DOHH2 (cell line): ENCODE measurements at regions not wholly inside any gene's neighbourhood (a gene's known extent, or its start where the extent isn't known, plus 50 kb on each side); places are given as distances from the start of the nearest gene placed in this dataset.

Experiments used
- H3F3A ChIP-seq: fragments of 200-600 bp; sonication (generic), shearing (Covaris generic); 2 replicates; pipeline ENCODE4 v1.6.0; 2016; ENCODE audit warnings: antibody characterized with exemption, mild to moderate bottlenecking; ENCODE audit not compliant: control insufficient read depth, insufficient read depth
- H3K27ac ChIP-seq: fragments of 200-600 bp; sonication (generic); 2 replicates; pipeline ENCODE4 v1.5.1; 2014; ENCODE audit warnings: low read depth, mild to moderate bottlenecking, low read length, moderate library complexity
- H3K27me3 ChIP-seq: fragments of 200-600 bp; sonication (generic); 2 replicates; pipeline ENCODE4 v1.6.1; 2014; ENCODE audit warnings: mild to moderate bottlenecking, low read length, mixed read lengths; ENCODE audit not compliant: control insufficient read depth
- H3K36me3 ChIP-seq: fragments of 200-600 bp; sonication (generic); 2 replicates; pipeline ENCODE4 v1.6.1; 2014; ENCODE audit warnings: mild to moderate bottlenecking, low read length, moderate library complexity, mixed read lengths; ENCODE audit not compliant: control insufficient read depth
- H3K4me1 ChIP-seq: fragments of 200-600 bp; sonication (generic); 2 replicates; pipeline ENCODE4 v1.6.1; 2014; ENCODE audit warnings: mild to moderate bottlenecking, low read length, mixed read lengths; ENCODE audit not compliant: control insufficient read depth
- H3K4me2 ChIP-seq: fragments of 200-600 bp; sonication (generic); 2 replicates; pipeline ENCODE4 v1.6.0; 2014; ENCODE audit warnings: mild to moderate bottlenecking, low read length, moderate library complexity
- H3K4me3 ChIP-seq: fragments of 200-600 bp; sonication (generic); 2 replicates; pipeline ENCODE4 v1.5.1; 2014; ENCODE audit warnings: mild to moderate bottlenecking, low read length, mixed read lengths
- H3K79me2 ChIP-seq: fragments of 200-600 bp; sonication (generic); 2 replicates; pipeline ENCODE4 v1.6.1; 2014; ENCODE audit warnings: mild to moderate bottlenecking, low read length, mixed read lengths; ENCODE audit not compliant: control insufficient read depth
- H3K9me2 ChIP-seq: fragments of 200-600 bp; sonication (generic); replicated peaks from 2 replicates; pipeline ENCODE4 v1.6.1; 2014; ENCODE audit warnings: mild to moderate bottlenecking, low read length, mixed read lengths; ENCODE audit not compliant: control insufficient read depth
- H3K9me3 ChIP-seq: fragments of 200-600 bp; sonication (generic); 2 replicates; pipeline ENCODE4 v1.6.1; 2014; ENCODE audit warnings: antibody characterized with exemption, low read length, mixed read lengths; ENCODE audit not compliant: control insufficient read depth, insufficient read depth
- H4K20me1 ChIP-seq: fragments of 200-600 bp; sonication (generic); 2 replicates; pipeline ENCODE4 v1.6.0; 2014; ENCODE audit warnings: low read depth, mild to moderate bottlenecking, antibody characterized with exemption, low read length, moderate library complexity; ENCODE audit not compliant: control insufficient read depth, insufficient read depth
- EZH2phosphoT487 ChIP-seq: fragments of 200-600 bp; sonication (generic); IDR thresholded peaks from 2 replicates; pipeline ENCODE4 v1.6.1; 2017; ENCODE audit warnings: borderline replicate concordance, mild to moderate bottlenecking, antibody characterized with exemption, low read length, moderate library complexity, mixed read lengths
- TF ChIP-seq, protein P1 (sequence below): fragments of 200-600 bp; sonication (generic); IDR thresholded peaks from one replicate; pipeline ENCODE4 v1.5.1; 2014; ENCODE audit warnings: antibody characterized with exemption, mild to moderate bottlenecking, low read depth, low read length; ENCODE audit not compliant: poor library complexity, severe bottlenecking

- no peaks in the 10 kb centered on the region for H3K27me3 ChIP-seq
Observed at GRCh38 chr6:4351520-4352321, 216.3 kb upstream of the ECI2 start.

GRCh38 chr6:4350567-4351519 is 215.5 kb upstream of the ECI2 start:
- Histone ChIP-seq H4K20me1 (no peaks in the 10 kb centered on the region), H3K4me3 (no peak overlapping the region), H3K27ac (no peak overlapping the region), H3K4me2 (no peak overlapping the region), H3K4me1 (no peaks in the 10 kb centered on the region), H3K79me2 (no peaks in the 10 kb centered on the region), H3K9me2 (no peaks in the 10 kb centered on the region), H3K9me3 (no peaks in the 10 kb centered on the region), H3K27me3 (no peaks in the 10 kb centered on the region), H3K36me3 (no peaks in the 10 kb centered on the region), H3F3A (no peaks in the 10 kb centered on the region)
- TF ChIP-seq, protein P1, sequence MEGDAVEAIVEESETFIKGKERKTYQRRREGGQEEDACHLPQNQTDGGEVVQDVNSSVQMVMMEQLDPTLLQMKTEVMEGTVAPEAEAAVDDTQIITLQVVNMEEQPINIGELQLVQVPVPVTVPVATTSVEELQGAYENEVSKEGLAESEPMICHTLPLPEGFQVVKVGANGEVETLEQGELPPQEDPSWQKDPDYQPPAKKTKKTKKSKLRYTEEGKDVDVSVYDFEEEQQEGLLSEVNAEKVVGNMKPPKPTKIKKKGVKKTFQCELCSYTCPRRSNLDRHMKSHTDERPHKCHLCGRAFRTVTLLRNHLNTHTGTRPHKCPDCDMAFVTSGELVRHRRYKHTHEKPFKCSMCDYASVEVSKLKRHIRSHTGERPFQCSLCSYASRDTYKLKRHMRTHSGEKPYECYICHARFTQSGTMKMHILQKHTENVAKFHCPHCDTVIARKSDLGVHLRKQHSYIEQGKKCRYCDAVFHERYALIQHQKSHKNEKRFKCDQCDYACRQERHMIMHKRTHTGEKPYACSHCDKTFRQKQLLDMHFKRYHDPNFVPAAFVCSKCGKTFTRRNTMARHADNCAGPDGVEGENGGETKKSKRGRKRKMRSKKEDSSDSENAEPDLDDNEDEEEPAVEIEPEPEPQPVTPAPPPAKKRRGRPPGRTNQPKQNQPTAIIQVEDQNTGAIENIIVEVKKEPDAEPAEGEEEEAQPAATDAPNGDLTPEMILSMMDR, result no peak
- TF ChIP-seq EZH2phosphoT487, result no peak

More at GRCh38 chr6:4351520-4352321, 216.3 kb upstream of the ECI2 start:
- H3K9me2 ChIP-seq, result no peaks in the 10 kb centered on the region
- no peaks in the 10 kb centered on the region for H3K79me2 ChIP-seq
- TF ChIP-seq, protein P1, result no peak
- no peak for TF ChIP-seq EZH2phosphoT487
- H3K4me3 ChIP-seq, result no peak overlapping the region
- no peaks in the 10 kb centered on the region for H3K4me1 ChIP-seq
- no peaks in the 10 kb centered on the region for H4K20me1 ChIP-seq
- H3K4me2 ChIP-seq, result no peak overlapping the region
- H3K27ac ChIP-seq, result no peak overlapping the region
- H3K36me3 ChIP-seq, result no peaks in the 10 kb centered on the region
- no peaks in the 10 kb centered on the region for H3K9me3 ChIP-seq
- no peaks in the 10 kb centered on the region for H3F3A ChIP-seq

DNA sequence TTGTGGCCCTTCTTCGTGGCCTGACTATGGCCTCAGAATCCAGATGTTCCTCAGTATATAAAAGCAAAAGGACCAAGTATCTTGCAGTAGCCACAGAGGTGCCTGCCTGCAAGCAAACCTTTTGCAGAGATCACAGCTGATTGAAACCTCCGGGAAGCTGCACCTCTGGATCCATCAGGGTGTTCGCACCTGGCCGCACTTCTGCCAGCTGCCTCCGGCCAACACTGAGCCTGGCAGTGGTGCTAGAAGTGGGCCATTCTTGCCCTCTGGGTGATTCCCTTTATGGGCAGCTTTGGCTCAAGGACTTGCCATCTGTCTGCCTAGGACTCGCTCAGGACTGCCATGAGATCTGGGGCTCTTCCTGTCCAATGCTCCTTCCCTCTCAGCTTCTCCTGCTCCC is 214.6 kb upstream of the ECI2 start:
- Histone ChIP-seq H3K4me2 (no peak overlapping the region), H3K36me3 (no peaks in the 10 kb centered on the region), H3K9me3 (no peaks in the 10 kb centered on the region)

More for the DNA sequence above, 214.6 kb upstream of the ECI2 start:
- Histone ChIP-seq H3K4me3 (no peak overlapping the region), H3K27me3 (no peaks in the 10 kb centered on the region), H3K27ac (no peak overlapping the region), H3K79me2 (no peaks in the 10 kb centered on the region), H3K4me1 (no peaks in the 10 kb centered on the region), H3F3A (no peaks in the 10 kb centered on the region), H3K9me2 (no peaks in the 10 kb centered on the region), H4K20me1 (no peaks in the 10 kb centered on the region)
- TF ChIP-seq EZH2phosphoT487, result no peak
- TF ChIP-seq, protein P1, result no peak
